MM.1S (cell line): ENCODE measurements at regions not wholly inside any gene's neighbourhood (a gene's known extent, or its start where the extent isn't known, plus 50 kb on each side); places are given as distances from the start of the nearest gene placed in this dataset.

Source experiments
- EZH2 ChIP-seq: fragments of 300-600 bp; sonication (generic); optimal IDR thresholded peaks from 2 replicates; pipeline ENCODE3; 2017; ENCODE audit warnings: low read depth, mild to moderate bottlenecking, antibody characterized with exemption, low read length, mixed read lengths
- TF ChIP-seq, protein P1 (sequence below): fragments of 300-600 bp; sonication (generic); IDR thresholded peaks from 2 replicates; pipeline ENCODE4 v1.5.1; 2016; ENCODE audit warnings: antibody characterized with exemption, low read length, mixed read lengths

DNA sequence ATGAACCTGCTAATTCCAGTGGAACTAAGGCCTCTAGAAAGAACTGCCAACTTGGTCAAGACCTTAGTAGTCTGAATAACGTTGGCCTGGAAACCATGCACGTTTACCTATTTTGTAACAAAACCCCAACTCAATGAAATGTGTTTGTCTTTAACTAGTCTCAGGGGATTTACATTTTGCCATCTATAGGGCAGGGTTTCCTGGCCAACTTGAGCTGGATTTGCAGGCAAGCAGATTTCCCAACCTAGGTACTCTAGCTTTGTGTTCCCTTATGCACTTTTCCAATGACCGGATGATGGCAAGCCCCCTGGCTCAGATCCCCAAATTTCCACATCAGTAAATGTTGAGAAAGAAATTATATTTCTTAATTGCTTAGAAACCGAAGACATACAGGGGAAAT lies 114.5 kb downstream of the IRS2 start:
- TF ChIP-seq, protein P1, sequence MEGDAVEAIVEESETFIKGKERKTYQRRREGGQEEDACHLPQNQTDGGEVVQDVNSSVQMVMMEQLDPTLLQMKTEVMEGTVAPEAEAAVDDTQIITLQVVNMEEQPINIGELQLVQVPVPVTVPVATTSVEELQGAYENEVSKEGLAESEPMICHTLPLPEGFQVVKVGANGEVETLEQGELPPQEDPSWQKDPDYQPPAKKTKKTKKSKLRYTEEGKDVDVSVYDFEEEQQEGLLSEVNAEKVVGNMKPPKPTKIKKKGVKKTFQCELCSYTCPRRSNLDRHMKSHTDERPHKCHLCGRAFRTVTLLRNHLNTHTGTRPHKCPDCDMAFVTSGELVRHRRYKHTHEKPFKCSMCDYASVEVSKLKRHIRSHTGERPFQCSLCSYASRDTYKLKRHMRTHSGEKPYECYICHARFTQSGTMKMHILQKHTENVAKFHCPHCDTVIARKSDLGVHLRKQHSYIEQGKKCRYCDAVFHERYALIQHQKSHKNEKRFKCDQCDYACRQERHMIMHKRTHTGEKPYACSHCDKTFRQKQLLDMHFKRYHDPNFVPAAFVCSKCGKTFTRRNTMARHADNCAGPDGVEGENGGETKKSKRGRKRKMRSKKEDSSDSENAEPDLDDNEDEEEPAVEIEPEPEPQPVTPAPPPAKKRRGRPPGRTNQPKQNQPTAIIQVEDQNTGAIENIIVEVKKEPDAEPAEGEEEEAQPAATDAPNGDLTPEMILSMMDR: no peak
- TF ChIP-seq EZH2: no peak
